Body of pancreas (tissue), 4 donors: ENCODE measurements at regions not wholly inside any gene's neighbourhood (a gene's known extent, or its start where the extent isn't known, plus 50 kb on each side); places are given as distances from the start of the nearest gene placed in this dataset.

Source experiments
- ATAC-seq: fragments of 150-250 bp; one replicate; pipeline ENCODE4 v1.9.1; 2016
- DNase-seq, 4 donors: peaks; one replicate each; pipeline ENCODE4 v3.0.0-alpha.2; 2019
- H3K27ac ChIP-seq, 4 donors: fragments of 200-600 bp; sonication (generic); 1 replicate in 3 of 4; 2 replicates in 1 of 4; pipeline versions ENCODE4 v1.5.1 to v1.6.1; 2016 to 2019; ENCODE audit warnings: mild to moderate bottlenecking in 1 of 4, mixed read lengths in 1 of 4, moderate library complexity in 1 of 4
- H3K27me3 ChIP-seq, 2 donors: fragments of 200-600 bp; sonication (generic); one replicate each; pipeline ENCODE4 v1.6.0; 2016; ENCODE audit warnings: mild to moderate bottlenecking in 1 of 2
- H3K36me3 ChIP-seq, 2 donors: fragments of 200-600 bp; sonication (generic); replicated peaks in 1 of 2; 2 replicates each; pipeline ENCODE4 v1.5.1; 2016; ENCODE audit warnings: low read depth in 2 of 2; ENCODE audit not compliant: insufficient read depth in 1 of 2
- H3K4me1 ChIP-seq: fragments of 200-600 bp; sonication (generic); one replicate; pipeline ENCODE4 v1.6.0; 2016
- H3K4me3 ChIP-seq, 2 donors: fragments of 200-600 bp; sonication (generic); 1 replicate in 1 of 2; 2 replicates in 1 of 2; pipeline ENCODE4 v1.5.1; 2016 to 2019
- H3K9me3 ChIP-seq, 3 donors: fragments of 200-600 bp; sonication (generic); 1 replicate in 2 of 3; 2 replicates in 1 of 3; pipeline ENCODE4 v1.5.1; 2016
- CTCF ChIP-seq, 7 experiments: fragments of 450-650 bp in 4 of 7; fragments of 200-600 bp in 3 of 7; sonication (generic) in 3 of 7; IDR thresholded peaks; one replicate each; pipeline ENCODE4 v1.5.1; 2016 to 2019; ENCODE audit warnings: antibody characterized with exemption in 7 of 7
- POLR2A ChIP-seq, 3 donors: fragments of 450-650 bp; IDR thresholded peaks; one replicate each; pipeline ENCODE4 v1.6.1; 2016; ENCODE audit warnings: antibody characterized with exemption in 3 of 3, mild to moderate bottlenecking in 2 of 3
- WGBS, 2 donors: methylation state at CpG; one replicate each; pipeline ENCODE4 v1.1.5; 2017; 5-methylcytosine and 5-hydroxymethylcytosine counted together
- intact Hi-C: fragments of 100-400 bp; cut with DNase I; formaldehyde crosslinking; loops from one replicate; pipeline ENCODE4 v1.15.1; 2023

- H3K4me1 ChIP-seq = no peaks in the 10 kb centered on the region
- TF ChIP-seq POLR2A (IDR thresholded peaks at IDR 0.05) (no peak), CTCF (IDR thresholded peaks at IDR 0.05) (no peak)
- no peak overlapping the region for H3K27ac ChIP-seq
- WGBS, 2 donors = 15 to 29% methylated on average over 5 of the region's 5 CpGs
- intact Hi-C loops = no loop called here
- no peaks in the 10 kb centered on the region for H3K27me3 ChIP-seq
- no peak overlapping the region for H3K4me3 ChIP-seq
- ATAC-seq = no peak
- no peak for DNase-seq
- no peaks in the 10 kb centered on the region for H3K36me3 ChIP-seq
- H3K9me3 ChIP-seq = no peaks in the 10 kb centered on the region
These were observed 80.3 kb upstream of the FAM171A1 start for GRCh38 chr10:15451137-15452094.

GRCh38 chr10:15448598-15448997 lies 77.5 kb upstream of the FAM171A1 start:
- H3K4me3 ChIP-seq = no peak overlapping the region
- H3K36me3 ChIP-seq = no peaks in the 10 kb centered on the region
- H3K27ac ChIP-seq = no peak overlapping the region
- H3K27me3 ChIP-seq = no peaks in the 10 kb centered on the region
- DNase-seq (no peak), ATAC-seq (no peak)
- 71 to 82% methylated on average over 9 of the region's 9 CpGs for WGBS, 2 donors
- H3K4me1 ChIP-seq = no peaks in the 10 kb centered on the region
- TF ChIP-seq POLR2A (IDR thresholded peaks at IDR 0.05) = no peak
- no peak for TF ChIP-seq CTCF (IDR thresholded peaks at IDR 0.05)
- intact Hi-C loops = no loop called here
- no peaks in the 10 kb centered on the region for H3K9me3 ChIP-seq

GRCh38 chr10:15445006-15445390 lies 73.9 kb upstream of the FAM171A1 start:
- DNase-seq = no peak
- Histone ChIP-seq H3K27ac (no peak overlapping the region), H3K4me3 (no peak overlapping the region), H3K9me3 (no peaks in the 10 kb centered on the region), H3K4me1 (peaks cover 4% of the 10 kb centered on the region), H3K27me3 (no peaks in the 10 kb centered on the region), H3K36me3 (no peaks in the 10 kb centered on the region)
- 57 to 100% methylated on average over 1 of the region's 1 CpG for WGBS, 2 donors
- TF ChIP-seq POLR2A (IDR thresholded peaks at IDR 0.05) (no peak), CTCF (IDR thresholded peaks at IDR 0.05) (no peak)
- intact Hi-C loops = no loop called here
- no peak for ATAC-seq

- 32 to 39% methylated on average over 8 of the region's 8 CpGs for WGBS, 2 donors
- H3K4me3 ChIP-seq = no peak overlapping the region
- ATAC-seq (no peak), DNase-seq (no peak)
- peaks cover 10% of the 10 kb centered on the region for H3K4me1 ChIP-seq
- no peak overlapping the region for H3K27ac ChIP-seq
- no peak for TF ChIP-seq POLR2A (IDR thresholded peaks at IDR 0.05)
- TF ChIP-seq CTCF (IDR thresholded peaks at IDR 0.05) = no peak
- no peaks in the 10 kb centered on the region for H3K9me3 ChIP-seq
- H3K27me3 ChIP-seq = no peaks in the 10 kb centered on the region
- intact Hi-C loops = no loop called here
- no peaks in the 10 kb centered on the region for H3K36me3 ChIP-seq
These were observed 73.3 kb upstream of the FAM171A1 start for GRCh38 chr10:15444105-15445005.
